Neural progenitor cell (in vitro differentiated cells): ENCODE measurements at regions not wholly inside any gene's neighbourhood (a gene's known extent, or its start where the extent isn't known, plus 50 kb on each side); places are given as distances from the start of the nearest gene placed in this dataset.

Source experiments
- EZH2 ChIP-seq: fragments of 200-600 bp; sonication (generic); IDR thresholded peaks from 2 replicates; pipeline ENCODE4 v1.6.1; 2017; ENCODE audit warnings: antibody characterized with exemption, mild to moderate bottlenecking, moderate library complexity
- TF ChIP-seq, protein P1 (sequence below): fragments of 200-600 bp; sonication (generic); IDR thresholded peaks from 2 replicates; pipeline ENCODE4 v1.5.1; 2017; ENCODE audit warnings: antibody characterized with exemption, mild to moderate bottlenecking

DNA sequence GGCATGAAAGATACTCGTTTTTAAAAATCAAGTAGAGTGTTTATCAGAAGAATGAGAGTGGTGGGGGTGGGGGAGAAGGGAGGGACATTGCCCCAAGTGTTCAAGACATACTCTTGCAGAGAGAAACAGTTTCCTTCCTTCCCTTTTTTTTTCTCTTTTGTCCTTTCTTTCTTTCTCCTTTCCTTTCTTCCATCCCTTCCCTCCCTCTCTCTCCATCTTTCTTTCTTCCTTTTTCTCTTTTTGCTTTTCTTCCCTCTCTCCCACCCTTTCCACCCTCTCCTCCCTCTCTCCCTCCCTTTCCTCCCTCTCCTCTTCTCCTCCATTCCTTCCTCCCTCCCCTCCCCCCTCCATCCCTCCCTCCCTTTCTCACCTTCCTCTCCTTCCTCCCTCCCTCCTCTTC is 478.3 kb upstream of the EDIL3 start:
- TF ChIP-seq, protein P1, sequence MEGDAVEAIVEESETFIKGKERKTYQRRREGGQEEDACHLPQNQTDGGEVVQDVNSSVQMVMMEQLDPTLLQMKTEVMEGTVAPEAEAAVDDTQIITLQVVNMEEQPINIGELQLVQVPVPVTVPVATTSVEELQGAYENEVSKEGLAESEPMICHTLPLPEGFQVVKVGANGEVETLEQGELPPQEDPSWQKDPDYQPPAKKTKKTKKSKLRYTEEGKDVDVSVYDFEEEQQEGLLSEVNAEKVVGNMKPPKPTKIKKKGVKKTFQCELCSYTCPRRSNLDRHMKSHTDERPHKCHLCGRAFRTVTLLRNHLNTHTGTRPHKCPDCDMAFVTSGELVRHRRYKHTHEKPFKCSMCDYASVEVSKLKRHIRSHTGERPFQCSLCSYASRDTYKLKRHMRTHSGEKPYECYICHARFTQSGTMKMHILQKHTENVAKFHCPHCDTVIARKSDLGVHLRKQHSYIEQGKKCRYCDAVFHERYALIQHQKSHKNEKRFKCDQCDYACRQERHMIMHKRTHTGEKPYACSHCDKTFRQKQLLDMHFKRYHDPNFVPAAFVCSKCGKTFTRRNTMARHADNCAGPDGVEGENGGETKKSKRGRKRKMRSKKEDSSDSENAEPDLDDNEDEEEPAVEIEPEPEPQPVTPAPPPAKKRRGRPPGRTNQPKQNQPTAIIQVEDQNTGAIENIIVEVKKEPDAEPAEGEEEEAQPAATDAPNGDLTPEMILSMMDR, result no peak
- TF ChIP-seq EZH2, result no peak
